ENCODE measurements at regions not wholly inside any gene's neighbourhood (a gene's known extent, or its start where the extent isn't known, plus 50 kb on each side); places are given as distances from the start of the nearest gene placed in this dataset.

DNA sequence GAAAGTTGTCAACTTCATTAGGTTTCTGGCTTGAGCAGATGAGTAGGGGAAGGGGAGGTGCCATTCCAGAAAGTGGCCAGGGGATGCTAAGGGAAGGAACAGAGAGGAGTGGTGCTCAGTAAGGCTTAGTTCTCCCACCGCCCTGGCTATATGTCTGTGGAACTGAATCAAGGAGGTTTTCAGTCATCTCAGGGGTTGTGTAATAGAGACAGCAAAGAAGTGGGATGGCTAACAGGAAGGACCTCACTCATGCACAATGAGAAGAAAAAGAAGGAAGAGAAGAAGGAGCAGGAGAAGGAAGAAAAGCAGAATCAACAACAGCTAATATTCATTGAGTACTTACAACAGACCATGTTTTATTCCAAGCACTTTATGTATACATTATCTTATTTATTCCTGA lies 368.7 kb downstream of the MID1IP1 start:
- TF ChIP-seq SRF (CRISPR knock-in tag; IDR thresholded peaks at IDR 0.05), result no peak
- TF ChIP-seq ZNF316 (IDR thresholded peaks at IDR 0.05), result no peak
- no peak for TF ChIP-seq POLR2A (conservative IDR thresholded peaks at IDR 0.05)
- TF ChIP-seq, protein P1, sequence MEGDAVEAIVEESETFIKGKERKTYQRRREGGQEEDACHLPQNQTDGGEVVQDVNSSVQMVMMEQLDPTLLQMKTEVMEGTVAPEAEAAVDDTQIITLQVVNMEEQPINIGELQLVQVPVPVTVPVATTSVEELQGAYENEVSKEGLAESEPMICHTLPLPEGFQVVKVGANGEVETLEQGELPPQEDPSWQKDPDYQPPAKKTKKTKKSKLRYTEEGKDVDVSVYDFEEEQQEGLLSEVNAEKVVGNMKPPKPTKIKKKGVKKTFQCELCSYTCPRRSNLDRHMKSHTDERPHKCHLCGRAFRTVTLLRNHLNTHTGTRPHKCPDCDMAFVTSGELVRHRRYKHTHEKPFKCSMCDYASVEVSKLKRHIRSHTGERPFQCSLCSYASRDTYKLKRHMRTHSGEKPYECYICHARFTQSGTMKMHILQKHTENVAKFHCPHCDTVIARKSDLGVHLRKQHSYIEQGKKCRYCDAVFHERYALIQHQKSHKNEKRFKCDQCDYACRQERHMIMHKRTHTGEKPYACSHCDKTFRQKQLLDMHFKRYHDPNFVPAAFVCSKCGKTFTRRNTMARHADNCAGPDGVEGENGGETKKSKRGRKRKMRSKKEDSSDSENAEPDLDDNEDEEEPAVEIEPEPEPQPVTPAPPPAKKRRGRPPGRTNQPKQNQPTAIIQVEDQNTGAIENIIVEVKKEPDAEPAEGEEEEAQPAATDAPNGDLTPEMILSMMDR (IDR thresholded peaks at IDR 0.05 in 2 of 3, conservative IDR thresholded peaks at IDR 0.05 in 1 of 3; ENCODE audit: insufficient read depth in 2 of 3, low read depth in 1 of 3, low read length in 3 of 3), result no peak
- TF ChIP-seq MBD2 (IDR thresholded peaks at IDR 0.05; ENCODE audit: borderline replicate concordance, low read depth), result no peak
- TF ChIP-seq TBL1XR1 (IDR thresholded peaks at IDR 0.05; ENCODE audit: low read length in 2 of 2), result no peak
- TF ChIP-seq ZZZ3 (IDR thresholded peaks at IDR 0.05), result no peak
- no peak for TF ChIP-seq TAF15 (IDR thresholded peaks at IDR 0.05; ENCODE audit: low read depth, low read length)
